ENCODE measurements at regions not wholly inside any gene's neighbourhood (a gene's known extent, or its start where the extent isn't known, plus 50 kb on each side); places are given as distances from the start of the nearest gene placed in this dataset.
A peak's percentile ranks its signal among the peaks of the same experiment; 100 is the strongest.

- Histone ChIP-seq H3K27ac (no peak overlapping the region), H3K4me3 (no peak overlapping the region), H3K4me1 (peaks cover 0 to 1% (median 0%) of the 10 kb centered on the region in 3 donors), H3K27me3 (no peaks in the 10 kb centered on the region), H3K36me3 (no peaks in the 10 kb centered on the region), H3K9me3 (no peaks in the 10 kb centered on the region)
- no peak for ATAC-seq
- 75 to 94% methylated on average over 2 to 7 of the region's 8 CpGs for WGBS, 2 donors (ENCODE audit: low coverage in 1 of 2)
- TF ChIP-seq POLR2AphosphoS5 (IDR thresholded peaks at IDR 0.05) = no peak
- no peak for TF ChIP-seq POLR2A (IDR thresholded peaks at IDR 0.05)
- no peak for TF ChIP-seq CTCF (IDR thresholded peaks at IDR 0.05)
- TF ChIP-seq EP300 (IDR thresholded peaks at IDR 0.05) = no peak
Observed at GRCh38 chr18:22318745-22319407, 98.8 kb downstream of the CTAGE1 start.

GRCh38 chr18:22314420-22314819, 103.3 kb downstream of the CTAGE1 start:
- WGBS, 2 donors (ENCODE audit: low coverage in 1 of 2) = 31 to 47% methylated on average over 3 of the region's 3 CpGs
- ATAC-seq = peak; percentile 77
- peak overlapping the region in 1 of 4 donors; percentile 22 for H3K27ac ChIP-seq

GRCh38 chr18:22314001-22314400, 103.7 kb downstream of the CTAGE1 start:
- H3K9me3 ChIP-seq = no peaks in the 10 kb centered on the region
- no peak overlapping the region for H3K4me3 ChIP-seq
- WGBS, 2 donors (ENCODE audit: low coverage in 1 of 2) = 56 to 76% methylated on average over 2 to 6 of the region's 6 CpGs
- H3K4me1 ChIP-seq = no peaks in the 10 kb centered on the region
- peak; percentile 61 for ATAC-seq
- peak overlapping the region in 1 of 4 donors; percentile 22 for H3K27ac ChIP-seq
- no peaks in the 10 kb centered on the region for H3K27me3 ChIP-seq
- TF ChIP-seq POLR2A (IDR thresholded peaks at IDR 0.05) = no peak
- no peak for TF ChIP-seq EP300 (IDR thresholded peaks at IDR 0.05)
- TF ChIP-seq POLR2AphosphoS5 (IDR thresholded peaks at IDR 0.05) = no peak
- TF ChIP-seq CTCF (IDR thresholded peaks at IDR 0.05) = no peak
- H3K36me3 ChIP-seq = no peaks in the 10 kb centered on the region

More at GRCh38 chr18:22314420-22314819, 103.3 kb downstream of the CTAGE1 start:
- Histone ChIP-seq H3K27me3 (no peaks in the 10 kb centered on the region), H3K4me1 (no peaks in the 10 kb centered on the region), H3K4me3 (no peak overlapping the region), H3K36me3 (no peaks in the 10 kb centered on the region), H3K9me3 (no peaks in the 10 kb centered on the region)
- TF ChIP-seq CTCF (IDR thresholded peaks at IDR 0.05) (no peak), EP300 (IDR thresholded peaks at IDR 0.05) (no peak), POLR2A (IDR thresholded peaks at IDR 0.05) (no peak), POLR2AphosphoS5 (IDR thresholded peaks at IDR 0.05) (no peak)

- no peaks in the 10 kb centered on the region for H3K36me3 ChIP-seq
- TF ChIP-seq CTCF (IDR thresholded peaks at IDR 0.05) (no peak), POLR2A (IDR thresholded peaks at IDR 0.05) (no peak), POLR2AphosphoS5 (IDR thresholded peaks at IDR 0.05) (no peak)
- ATAC-seq = no peak
Observed at GRCh38 chr18:22311301-22311700, 106.4 kb downstream of the CTAGE1 start.

GRCh38 chr18:22309191-22309590, 108.5 kb downstream of the CTAGE1 start:
- TF ChIP-seq POLR2AphosphoS5 (IDR thresholded peaks at IDR 0.05) (no peak), POLR2A (IDR thresholded peaks at IDR 0.05) (no peak), EP300 (IDR thresholded peaks at IDR 0.05) (no peak), CTCF (IDR thresholded peaks at IDR 0.05) (no peak)
- Histone ChIP-seq H3K9me3 (no peaks in the 10 kb centered on the region), H3K27me3 (peaks cover 6% of the 10 kb centered on the region), H3K4me3 (no peak overlapping the region), H3K27ac (no peak overlapping the region), H3K4me1 (no peaks in the 10 kb centered on the region), H3K36me3 (no peaks in the 10 kb centered on the region)
- 46 to 57% methylated on average over 4 to 5 of the region's 5 CpGs for WGBS, 2 donors (ENCODE audit: low coverage in 1 of 2)
- no peak for ATAC-seq

More at GRCh38 chr18:22311301-22311700, 106.4 kb downstream of the CTAGE1 start:
- H3K4me3 ChIP-seq = no peak overlapping the region
- WGBS, 2 donors (ENCODE audit: low coverage in 1 of 2) = 38 to 42% methylated on average over 5 of the region's 5 CpGs
- no peak overlapping the region for H3K27ac ChIP-seq
- H3K27me3 ChIP-seq = peaks cover 6% of the 10 kb centered on the region
- no peaks in the 10 kb centered on the region for H3K9me3 ChIP-seq
- no peaks in the 10 kb centered on the region for H3K4me1 ChIP-seq

Data from gastroesophageal sphincter (tissue), 4 donors.